ENCODE measurements at regions not wholly inside any gene's neighbourhood (a gene's known extent, or its start where the extent isn't known, plus 50 kb on each side); places are given as distances from the start of the nearest gene placed in this dataset.
"Not testable (repeated sequence)": the region's sequence is repeated elsewhere in the genome, so short reads cannot be mapped to it uniquely, and the experiment has no call there.

- H3K9ac ChIP-seq (ENCODE audit: insufficient read length, low read depth) = no peak overlapping the region
- H3K27me3 ChIP-seq (ENCODE audit: insufficient read depth, insufficient read length) = no peaks in the 10 kb centered on the region
- H3K4me1 ChIP-seq (ENCODE audit: insufficient read depth, insufficient read length) = no peaks in the 10 kb centered on the region
- H3K9me3 ChIP-seq (ENCODE audit: insufficient read depth, low read length) = no peaks in the 10 kb centered on the region
- TF ChIP-seq YY1 (IDR thresholded peaks at IDR 0.05; ENCODE audit: insufficient read depth, insufficient read length) = no peak
- no peak for TF ChIP-seq SUZ12 (IDR thresholded peaks at IDR 0.05; ENCODE audit: extremely low read depth, insufficient read depth, insufficient read length)
- TF ChIP-seq ZNF274 (IDR thresholded peaks at IDR 0.05; ENCODE audit: low read depth, low read length) = no peak
- no peak overlapping the region for H3K4me3 ChIP-seq (ENCODE audit: insufficient read length, low read depth)
- H3K36me3 ChIP-seq (ENCODE audit: insufficient read depth, insufficient read length, low read length) = no peaks in the 10 kb centered on the region
- no peak for DNase-seq (ENCODE audit: low read depth, low spot score)
Observed at GRCh38 chr5:89830691-89831090, 578.9 kb downstream of the CETN3 start.

- TF ChIP-seq SUZ12 (IDR thresholded peaks at IDR 0.05; ENCODE audit: extremely low read depth, insufficient read depth, insufficient read length) = no peak
- no peaks in the 10 kb centered on the region for H3K36me3 ChIP-seq (ENCODE audit: insufficient read depth, insufficient read length, low read length)
Observed at GRCh38 chr5:89827960-89828359, 581.6 kb downstream of the CETN3 start.

GRCh38 chr5:89827359-89827758 is 582.2 kb downstream of the CETN3 start:
- no peak for DNase-seq (ENCODE audit: low read depth, low spot score)
- H3K4me1 ChIP-seq (ENCODE audit: insufficient read depth, insufficient read length) = no peaks in the 10 kb centered on the region
- TF ChIP-seq SUZ12 (IDR thresholded peaks at IDR 0.05; ENCODE audit: extremely low read depth, insufficient read depth, insufficient read length) (no peak), ZNF274 (IDR thresholded peaks at IDR 0.05; ENCODE audit: low read depth, low read length) (no peak), YY1 (IDR thresholded peaks at IDR 0.05; ENCODE audit: insufficient read depth, insufficient read length) (no peak)

More at GRCh38 chr5:89827960-89828359, 581.6 kb downstream of the CETN3 start:
- no peak for DNase-seq (ENCODE audit: low read depth, low spot score)
- no peaks in the 10 kb centered on the region for H3K27me3 ChIP-seq (ENCODE audit: insufficient read depth, insufficient read length)
- H3K9me3 ChIP-seq (ENCODE audit: insufficient read depth, low read length) = no peaks in the 10 kb centered on the region
- H3K4me1 ChIP-seq (ENCODE audit: insufficient read depth, insufficient read length) = no peaks in the 10 kb centered on the region
- no peak overlapping the region for H3K9ac ChIP-seq (ENCODE audit: insufficient read length, low read depth)
- H3K4me3 ChIP-seq (ENCODE audit: insufficient read length, low read depth) = no peak overlapping the region

GRCh38 chr5:89826938-89827337 is 582.6 kb downstream of the CETN3 start:
- Histone ChIP-seq H3K9ac (ENCODE audit: insufficient read length, low read depth) (no peak overlapping the region), H3K27me3 (ENCODE audit: insufficient read depth, insufficient read length) (no peaks in the 10 kb centered on the region), H3K36me3 (ENCODE audit: insufficient read depth, insufficient read length, low read length) (no peaks in the 10 kb centered on the region), H3K4me3 (ENCODE audit: insufficient read length, low read depth) (no peak overlapping the region), H3K4me1 (ENCODE audit: insufficient read depth, insufficient read length) (no peaks in the 10 kb centered on the region), H3K9me3 (ENCODE audit: insufficient read depth, low read length) (no peaks in the 10 kb centered on the region)
- DNase-seq (ENCODE audit: low read depth, low spot score) = no peak
- no peak for TF ChIP-seq YY1 (IDR thresholded peaks at IDR 0.05; ENCODE audit: insufficient read depth, insufficient read length)
- no peak for TF ChIP-seq SUZ12 (IDR thresholded peaks at IDR 0.05; ENCODE audit: extremely low read depth, insufficient read depth, insufficient read length)
- no peak for TF ChIP-seq ZNF274 (IDR thresholded peaks at IDR 0.05; ENCODE audit: low read depth, low read length)

More at GRCh38 chr5:89827359-89827758, 582.2 kb downstream of the CETN3 start:
- H3K4me3 ChIP-seq (ENCODE audit: insufficient read length, low read depth) = no peak overlapping the region
- H3K9ac ChIP-seq (ENCODE audit: insufficient read length, low read depth) = no peak overlapping the region
- no peaks in the 10 kb centered on the region for H3K27me3 ChIP-seq (ENCODE audit: insufficient read depth, insufficient read length)
- no peaks in the 10 kb centered on the region for H3K36me3 ChIP-seq (ENCODE audit: insufficient read depth, insufficient read length, low read length)
- no peaks in the 10 kb centered on the region for H3K9me3 ChIP-seq (ENCODE audit: insufficient read depth, low read length)

- no peaks in the 10 kb centered on the region for H3K36me3 ChIP-seq (ENCODE audit: insufficient read depth, insufficient read length, low read length)
- TF ChIP-seq SUZ12 (IDR thresholded peaks at IDR 0.05; ENCODE audit: extremely low read depth, insufficient read depth, insufficient read length) = no peak
- TF ChIP-seq YY1 (IDR thresholded peaks at IDR 0.05; ENCODE audit: insufficient read depth, insufficient read length) = no peak
- no peak for TF ChIP-seq ZNF274 (IDR thresholded peaks at IDR 0.05; ENCODE audit: low read depth, low read length)
Observed at GRCh38 chr5:89823046-89823445, 586.5 kb downstream of the CETN3 start.

GRCh38 chr5:89817841-89818240 is 591.7 kb downstream of the CETN3 start:
- Histone ChIP-seq H3K36me3 (ENCODE audit: insufficient read depth, insufficient read length, low read length) (no peaks in the 10 kb centered on the region), H3K27me3 (ENCODE audit: insufficient read depth, insufficient read length) (no peaks in the 10 kb centered on the region), H3K9ac (ENCODE audit: insufficient read length, low read depth) (no peak overlapping the region), H3K4me3 (ENCODE audit: insufficient read length, low read depth) (no peak overlapping the region), H3K9me3 (ENCODE audit: insufficient read depth, low read length) (no peaks in the 10 kb centered on the region), H3K4me1 (ENCODE audit: insufficient read depth, insufficient read length) (no peaks in the 10 kb centered on the region)
- TF ChIP-seq ZNF274 (IDR thresholded peaks at IDR 0.05; ENCODE audit: low read depth, low read length) (no peak), SUZ12 (IDR thresholded peaks at IDR 0.05; ENCODE audit: extremely low read depth, insufficient read depth, insufficient read length) (no peak), YY1 (IDR thresholded peaks at IDR 0.05; ENCODE audit: insufficient read depth, insufficient read length) (no peak)
- DNase-seq (ENCODE audit: low read depth, low spot score) = no peak

More at GRCh38 chr5:89823046-89823445, 586.5 kb downstream of the CETN3 start:
- Histone ChIP-seq H3K4me3 (ENCODE audit: insufficient read length, low read depth) (no peak overlapping the region), H3K4me1 (ENCODE audit: insufficient read depth, insufficient read length) (no peaks in the 10 kb centered on the region), H3K9ac (ENCODE audit: insufficient read length, low read depth) (no peak overlapping the region), H3K9me3 (ENCODE audit: insufficient read depth, low read length) (no peaks in the 10 kb centered on the region), H3K27me3 (ENCODE audit: insufficient read depth, insufficient read length) (no peaks in the 10 kb centered on the region)
- no peak for DNase-seq (ENCODE audit: low read depth, low spot score)

GRCh38 chr5:89816038-89816437 is 593.5 kb downstream of the CETN3 start:
- Histone ChIP-seq H3K4me3 (ENCODE audit: insufficient read length, low read depth) (no peak overlapping the region), H3K4me1 (ENCODE audit: insufficient read depth, insufficient read length) (no peaks in the 10 kb centered on the region), H3K9ac (ENCODE audit: insufficient read length, low read depth) (no peak overlapping the region), H3K36me3 (ENCODE audit: insufficient read depth, insufficient read length, low read length) (no peaks in the 10 kb centered on the region), H3K9me3 (ENCODE audit: insufficient read depth, low read length) (no peaks in the 10 kb centered on the region), H3K27me3 (ENCODE audit: insufficient read depth, insufficient read length) (no peaks in the 10 kb centered on the region)
- no peak for TF ChIP-seq SUZ12 (IDR thresholded peaks at IDR 0.05; ENCODE audit: extremely low read depth, insufficient read depth, insufficient read length)
- no peak for TF ChIP-seq ZNF274 (IDR thresholded peaks at IDR 0.05; ENCODE audit: low read depth, low read length)
- no peak for TF ChIP-seq YY1 (IDR thresholded peaks at IDR 0.05; ENCODE audit: insufficient read depth, insufficient read length)
- no peak for DNase-seq (ENCODE audit: low read depth, low spot score)

- H3K9me3 ChIP-seq (ENCODE audit: insufficient read depth, low read length); DNase-seq (ENCODE audit: low read depth, low spot score); H3K36me3 ChIP-seq (ENCODE audit: insufficient read depth, insufficient read length, low read length); H3K9ac ChIP-seq (ENCODE audit: insufficient read length, low read depth); H3K27me3 ChIP-seq (ENCODE audit: insufficient read depth, insufficient read length); H3K4me3 ChIP-seq (ENCODE audit: insufficient read length, low read depth); H3K4me1 ChIP-seq (ENCODE audit: insufficient read depth, insufficient read length): not testable (repeated sequence)
Observed at GRCh38 chr5:89800735-89801134, 608.8 kb downstream of the CETN3 start.

- H3K27me3 ChIP-seq (ENCODE audit: insufficient read depth, insufficient read length); H3K9me3 ChIP-seq (ENCODE audit: insufficient read depth, low read length); H3K9ac ChIP-seq (ENCODE audit: insufficient read length, low read depth); H3K36me3 ChIP-seq (ENCODE audit: insufficient read depth, insufficient read length, low read length); DNase-seq (ENCODE audit: low read depth, low spot score); H3K4me1 ChIP-seq (ENCODE audit: insufficient read depth, insufficient read length); H3K4me3 ChIP-seq (ENCODE audit: insufficient read length, low read depth): not testable (repeated sequence)
Observed at GRCh38 chr5:89794504-89794903, 615.1 kb downstream of the CETN3 start.

GRCh38 chr5:89779734-89780133 is 629.8 kb downstream of the CETN3 start:
- not testable (repeated sequence) for DNase-seq (ENCODE audit: low read depth, low spot score); H3K9me3 ChIP-seq (ENCODE audit: insufficient read depth, low read length); H3K9ac ChIP-seq (ENCODE audit: insufficient read length, low read depth); H3K27me3 ChIP-seq (ENCODE audit: insufficient read depth, insufficient read length); H3K4me1 ChIP-seq (ENCODE audit: insufficient read depth, insufficient read length); H3K36me3 ChIP-seq (ENCODE audit: insufficient read depth, insufficient read length, low read length); H3K4me3 ChIP-seq (ENCODE audit: insufficient read length, low read depth)

All from NT2/D1 (cell line).